ENCODE measurements at regions not wholly inside any gene's neighbourhood (a gene's known extent, or its start where the extent isn't known, plus 50 kb on each side); places are given as distances from the start of the nearest gene placed in this dataset.

GRCh38 chr11:19437760-19438159 is 197.0 kb upstream of the E2F8 start:
- Histone ChIP-seq H3K4me3 (ENCODE audit: insufficient read length, low read depth) (no peak overlapping the region), H3K36me3 (ENCODE audit: insufficient read depth, insufficient read length, low read length) (no peaks in the 10 kb centered on the region), H3K9ac (ENCODE audit: insufficient read length, low read depth) (no peak overlapping the region), H3K9me3 (ENCODE audit: insufficient read depth, low read length) (no peaks in the 10 kb centered on the region), H3K4me1 (ENCODE audit: insufficient read depth, insufficient read length) (no peaks in the 10 kb centered on the region), H3K27me3 (ENCODE audit: insufficient read depth, insufficient read length) (no peaks in the 10 kb centered on the region)
- TF ChIP-seq SUZ12 (IDR thresholded peaks at IDR 0.05; ENCODE audit: extremely low read depth, insufficient read depth, insufficient read length): no peak
- no peak for TF ChIP-seq ZNF274 (IDR thresholded peaks at IDR 0.05; ENCODE audit: low read depth, low read length)
- no peak for DNase-seq (ENCODE audit: low read depth, low spot score)

GRCh38 chr11:19436932-19437331 is 196.2 kb upstream of the E2F8 start:
- Histone ChIP-seq H3K27me3 (ENCODE audit: insufficient read depth, insufficient read length) (no peaks in the 10 kb centered on the region), H3K4me1 (ENCODE audit: insufficient read depth, insufficient read length) (no peaks in the 10 kb centered on the region), H3K9me3 (ENCODE audit: insufficient read depth, low read length) (no peaks in the 10 kb centered on the region)

DNA sequence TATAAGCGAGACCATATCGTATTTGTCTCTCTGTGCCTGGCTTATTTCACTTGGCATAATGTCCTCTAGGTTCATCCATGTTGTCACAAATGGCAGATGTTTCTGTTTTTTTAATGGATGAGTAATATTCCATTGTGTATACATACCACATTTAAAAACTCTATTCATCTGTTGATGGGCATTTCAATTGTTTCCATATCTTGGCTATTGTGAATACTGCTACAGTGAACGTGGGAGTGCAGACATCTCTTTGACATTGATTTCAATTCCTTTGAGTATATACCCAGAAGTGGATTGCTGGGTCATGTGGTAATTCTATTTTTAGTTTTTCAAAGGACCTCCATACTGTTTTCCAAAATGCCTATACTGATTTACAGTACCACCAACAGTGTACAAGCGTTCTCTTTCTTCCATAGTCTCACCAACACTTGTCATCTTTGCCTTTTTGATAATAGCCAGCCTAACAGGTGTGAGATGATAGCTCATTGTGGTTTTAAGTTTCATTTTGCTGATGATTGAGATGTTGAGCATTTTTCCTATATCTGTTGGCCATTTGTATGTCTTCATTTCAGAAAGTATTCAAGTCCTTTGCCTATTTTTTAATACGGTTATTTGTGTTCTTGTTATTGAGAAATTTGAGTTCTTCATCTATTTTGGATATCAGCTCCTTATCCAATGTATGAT is 194.7 kb upstream of the E2F8 start:
- H3K9ac ChIP-seq (ENCODE audit: insufficient read length, low read depth): no peak overlapping the region
- no peaks in the 10 kb centered on the region for H3K36me3 ChIP-seq (ENCODE audit: insufficient read depth, insufficient read length, low read length)
- peaks cover 2% of the 10 kb centered on the region for H3K4me1 ChIP-seq (ENCODE audit: insufficient read depth, insufficient read length)
- no peaks in the 10 kb centered on the region for H3K9me3 ChIP-seq (ENCODE audit: insufficient read depth, low read length)
- no peak for TF ChIP-seq ZNF274 (IDR thresholded peaks at IDR 0.05; ENCODE audit: low read depth, low read length)
- peaks cover under 1% of the 10 kb centered on the region for H3K27me3 ChIP-seq (ENCODE audit: insufficient read depth, insufficient read length)
- DNase-seq (ENCODE audit: low read depth, low spot score): no peak
- H3K4me3 ChIP-seq (ENCODE audit: insufficient read length, low read depth): no peak overlapping the region

More at GRCh38 chr11:19436932-19437331, 196.2 kb upstream of the E2F8 start:
- DNase-seq (ENCODE audit: low read depth, low spot score): no peak
- no peaks in the 10 kb centered on the region for H3K36me3 ChIP-seq (ENCODE audit: insufficient read depth, insufficient read length, low read length)
- H3K9ac ChIP-seq (ENCODE audit: insufficient read length, low read depth): no peak overlapping the region
- TF ChIP-seq YY1 (IDR thresholded peaks at IDR 0.05; ENCODE audit: insufficient read depth, insufficient read length): no peak
- no peak for TF ChIP-seq SUZ12 (IDR thresholded peaks at IDR 0.05; ENCODE audit: extremely low read depth, insufficient read depth, insufficient read length)
- no peak for TF ChIP-seq ZNF274 (IDR thresholded peaks at IDR 0.05; ENCODE audit: low read depth, low read length)
- no peak overlapping the region for H3K4me3 ChIP-seq (ENCODE audit: insufficient read length, low read depth)

- no peaks in the 10 kb centered on the region for H3K9me3 ChIP-seq (ENCODE audit: insufficient read depth, low read length)
- no peak overlapping the region for H3K9ac ChIP-seq (ENCODE audit: insufficient read length, low read depth)
- no peaks in the 10 kb centered on the region for H3K36me3 ChIP-seq (ENCODE audit: insufficient read depth, insufficient read length, low read length)
- H3K4me1 ChIP-seq (ENCODE audit: insufficient read depth, insufficient read length): peaks cover 2% of the 10 kb centered on the region
- TF ChIP-seq SUZ12 (IDR thresholded peaks at IDR 0.05; ENCODE audit: extremely low read depth, insufficient read depth, insufficient read length): no peak
- TF ChIP-seq ZNF274 (IDR thresholded peaks at IDR 0.05; ENCODE audit: low read depth, low read length): no peak
- no peak for TF ChIP-seq YY1 (IDR thresholded peaks at IDR 0.05; ENCODE audit: insufficient read depth, insufficient read length)
- H3K27me3 ChIP-seq (ENCODE audit: insufficient read depth, insufficient read length): peaks cover 4% of the 10 kb centered on the region
- no peak for DNase-seq (ENCODE audit: low read depth, low spot score)
- no peak overlapping the region for H3K4me3 ChIP-seq (ENCODE audit: insufficient read length, low read depth)
These were observed 193.0 kb upstream of the E2F8 start for GRCh38 chr11:19433791-19434190.

- Histone ChIP-seq H3K4me3 (ENCODE audit: insufficient read length, low read depth) (no peak overlapping the region), H3K4me1 (ENCODE audit: insufficient read depth, insufficient read length) (peaks cover 2% of the 10 kb centered on the region)
These were observed 192.6 kb upstream of the E2F8 start for GRCh38 chr11:19433367-19433766.

DNA sequence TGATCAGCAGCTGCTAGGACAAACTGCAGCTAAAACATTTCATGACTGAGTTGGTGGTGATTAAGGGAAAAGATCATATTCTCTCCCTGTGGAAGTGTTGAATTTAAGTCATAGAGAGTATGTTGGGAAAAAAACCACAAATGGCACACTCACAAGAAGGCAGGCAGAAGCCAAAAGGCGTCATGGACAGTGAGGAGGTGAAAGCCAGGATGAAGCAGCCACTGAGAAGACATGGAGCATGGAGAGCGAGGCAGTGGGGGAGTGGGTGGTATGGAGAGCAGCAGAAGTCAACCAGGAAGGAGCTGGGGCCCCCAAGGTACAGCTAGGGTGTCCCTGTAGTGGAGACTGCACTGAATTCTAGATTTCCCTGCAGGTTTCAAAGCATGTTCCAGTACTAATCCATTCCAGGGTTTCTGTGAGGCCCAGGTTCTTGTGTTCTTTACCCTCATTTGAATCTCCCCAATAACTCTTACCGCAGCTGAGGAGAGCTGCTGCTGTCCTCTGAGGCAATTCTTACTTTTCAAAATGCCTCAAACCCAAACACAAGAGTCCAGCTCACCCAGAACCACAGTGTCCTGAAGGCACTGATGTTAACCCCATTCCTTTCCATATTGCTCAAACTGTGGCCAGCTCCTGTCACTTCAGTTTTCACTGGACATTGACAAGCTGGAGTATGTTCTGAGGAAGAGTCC is 191.8 kb upstream of the E2F8 start:
- Histone ChIP-seq H3K36me3 (ENCODE audit: insufficient read depth, insufficient read length, low read length) (no peaks in the 10 kb centered on the region), H3K9me3 (ENCODE audit: insufficient read depth, low read length) (no peaks in the 10 kb centered on the region), H3K4me3 (ENCODE audit: insufficient read length, low read depth) (no peak overlapping the region), H3K4me1 (ENCODE audit: insufficient read depth, insufficient read length) (peaks cover 2% of the 10 kb centered on the region), H3K27me3 (ENCODE audit: insufficient read depth, insufficient read length) (peaks cover 4% of the 10 kb centered on the region), H3K9ac (ENCODE audit: insufficient read length, low read depth) (no peak overlapping the region)
- no peak for DNase-seq (ENCODE audit: low read depth, low spot score)
- TF ChIP-seq YY1 (IDR thresholded peaks at IDR 0.05; ENCODE audit: insufficient read depth, insufficient read length) (no peak), SUZ12 (IDR thresholded peaks at IDR 0.05; ENCODE audit: extremely low read depth, insufficient read depth, insufficient read length) (no peak), ZNF274 (IDR thresholded peaks at IDR 0.05; ENCODE audit: low read depth, low read length) (no peak)

More at GRCh38 chr11:19433367-19433766, 192.6 kb upstream of the E2F8 start:
- no peaks in the 10 kb centered on the region for H3K9me3 ChIP-seq (ENCODE audit: insufficient read depth, low read length)
- TF ChIP-seq ZNF274 (IDR thresholded peaks at IDR 0.05; ENCODE audit: low read depth, low read length) (no peak), YY1 (IDR thresholded peaks at IDR 0.05; ENCODE audit: insufficient read depth, insufficient read length) (no peak), SUZ12 (IDR thresholded peaks at IDR 0.05; ENCODE audit: extremely low read depth, insufficient read depth, insufficient read length) (no peak)
- H3K36me3 ChIP-seq (ENCODE audit: insufficient read depth, insufficient read length, low read length): no peaks in the 10 kb centered on the region
- H3K9ac ChIP-seq (ENCODE audit: insufficient read length, low read depth): no peak overlapping the region
- peaks cover 4% of the 10 kb centered on the region for H3K27me3 ChIP-seq (ENCODE audit: insufficient read depth, insufficient read length)
- no peak for DNase-seq (ENCODE audit: low read depth, low spot score)

- no peaks in the 10 kb centered on the region for H3K9me3 ChIP-seq (ENCODE audit: insufficient read depth, low read length)
- H3K4me1 ChIP-seq (ENCODE audit: insufficient read depth, insufficient read length): peaks cover 2% of the 10 kb centered on the region
- H3K36me3 ChIP-seq (ENCODE audit: insufficient read depth, insufficient read length, low read length): no peaks in the 10 kb centered on the region
- no peak overlapping the region for H3K4me3 ChIP-seq (ENCODE audit: insufficient read length, low read depth)
- H3K9ac ChIP-seq (ENCODE audit: insufficient read length, low read depth): no peak overlapping the region
- TF ChIP-seq YY1 (IDR thresholded peaks at IDR 0.05; ENCODE audit: insufficient read depth, insufficient read length) (no peak), ZNF274 (IDR thresholded peaks at IDR 0.05; ENCODE audit: low read depth, low read length) (no peak), SUZ12 (IDR thresholded peaks at IDR 0.05; ENCODE audit: extremely low read depth, insufficient read depth, insufficient read length) (no peak)
- peaks cover 4% of the 10 kb centered on the region for H3K27me3 ChIP-seq (ENCODE audit: insufficient read depth, insufficient read length)
- no peak for DNase-seq (ENCODE audit: low read depth, low spot score)
These were observed 190.1 kb upstream of the E2F8 start for GRCh38 chr11:19430754-19431398.
